CD14-positive monocyte (primary cell): ENCODE measurements at regions not wholly inside any gene's neighbourhood (a gene's known extent, or its start where the extent isn't known, plus 50 kb on each side); places are given as distances from the start of the nearest gene placed in this dataset.
"Not testable (repeated sequence)": the region's sequence is repeated elsewhere in the genome, so short reads cannot be mapped to it uniquely, and the experiment has no call there.

Experiments used
- DNase-seq, 3 donors: peaks; one replicate each; pipeline ENCODE4 v3.0.0-alpha.2; 2011 to 2022
- H2AFZ ChIP-seq: 2 replicates; pipeline ENCODE4 v1.6.0; 2012; ENCODE audit warnings: mild to moderate bottlenecking, low read depth, low read length, inconsistent platforms; ENCODE audit not compliant: insufficient read depth, poor library complexity, severe bottlenecking
- H3K27ac ChIP-seq, 2 donors: 1 replicate in 1 of 2; 2 replicates in 1 of 2; pipeline ENCODE4 v1.5.1; 2012 to 2013; ENCODE audit warnings: low read length in 2 of 2, control low read depth in 1 of 2, inconsistent platforms in 1 of 2, low read depth in 1 of 2, mild to moderate bottlenecking in 1 of 2
- H3K27me3 ChIP-seq, 2 donors: one replicate each; pipeline versions ENCODE4 v1.6.0 to v1.6.1; 2011 to 2013; ENCODE audit warnings: low read length in 2 of 2; ENCODE audit not compliant: control insufficient read depth in 2 of 2, insufficient read depth in 2 of 2
- H3K36me3 ChIP-seq, 2 donors: replicated peaks in 1 of 2; 1 replicate in 1 of 2; 2 replicates in 1 of 2; pipeline versions ENCODE4 v1.5.1 to v1.6.1; 2012 to 2013; ENCODE audit warnings: low read length in 2 of 2, control low read depth in 1 of 2, inconsistent platforms in 1 of 2, mild to moderate bottlenecking in 1 of 2; ENCODE audit not compliant: insufficient read depth in 2 of 2, control insufficient read depth in 1 of 2
- H3K4me1 ChIP-seq, 2 donors: 1 replicate in 1 of 2; 2 replicates in 1 of 2; pipeline versions ENCODE4 v1.5.1 to v1.6.1; 2012 to 2013; ENCODE audit warnings: low read length in 2 of 2, control low read depth in 1 of 2, inconsistent platforms in 1 of 2, mild to moderate bottlenecking in 1 of 2, moderate library complexity in 1 of 2; ENCODE audit not compliant: insufficient read depth in 2 of 2, control insufficient read depth in 1 of 2
- H3K4me2 ChIP-seq: replicated peaks from 2 replicates; pipeline ENCODE3; 2012; ENCODE audit warnings: low read length, moderate library complexity, mild to moderate bottlenecking; ENCODE audit not compliant: poor library complexity, severe bottlenecking; ENCODE audit errors: extremely low read depth
- H3K4me3 ChIP-seq, 3 experiments: fragments of 200-600 bp in 1 of 3; sonication (generic) in 1 of 3; replicated peaks in 1 of 3; 1 replicate in 2 of 3; 2 replicates in 1 of 3; pipeline ENCODE4 v1.5.1; 2011 to 2013; ENCODE audit warnings: low read length in 3 of 3, mild to moderate bottlenecking in 3 of 3, control low read depth in 2 of 3, low read depth in 2 of 3, inconsistent platforms in 1 of 3, moderate library complexity in 1 of 3
- H3K79me2 ChIP-seq: 2 replicates; pipeline ENCODE4 v1.6.0; 2012; ENCODE audit warnings: mild to moderate bottlenecking, control low read depth, inconsistent platforms, low read length, moderate library complexity; ENCODE audit not compliant: insufficient read depth
- H3K9ac ChIP-seq: 2 replicates; pipeline ENCODE4 v1.6.0; 2017; ENCODE audit warnings: low read length, mild to moderate bottlenecking; ENCODE audit not compliant: insufficient read depth, poor library complexity, severe bottlenecking
- H3K9me3 ChIP-seq, 2 donors: replicated peaks in 1 of 2; 1 replicate in 1 of 2; 2 replicates in 1 of 2; pipeline versions ENCODE4 v1.5.1 to v1.6.1; 2012 to 2013; ENCODE audit warnings: low read length in 2 of 2, control low read depth in 1 of 2; ENCODE audit not compliant: control insufficient read depth in 1 of 2, insufficient read depth in 1 of 2
- H4K20me1 ChIP-seq: 2 replicates; pipeline ENCODE4 v1.6.0; 2012; ENCODE audit warnings: mild to moderate bottlenecking, low read length, control low read depth, moderate library complexity; ENCODE audit not compliant: insufficient read depth
- H3K27ac Mint-ChIP-seq, 7 donors: one replicate each; pipeline ENCODE4 v1.8.0; 2020; ENCODE audit warnings: mild to moderate bottlenecking in 7 of 7, mixed read lengths in 7 of 7, moderate library complexity in 6 of 7, inconsistent platforms in 2 of 7
- H3K27me3 Mint-ChIP-seq, 3 donors: one replicate each; pipeline ENCODE4 v1.8.0; 2021 to 2022; ENCODE audit warnings: low read depth in 3 of 3, mild to moderate bottlenecking in 3 of 3, mixed read lengths in 3 of 3, moderate library complexity in 3 of 3, inconsistent platforms in 1 of 3
- H3K36me3 Mint-ChIP-seq, 2 donors: one replicate each; pipeline ENCODE4 v1.8.0; 2020; ENCODE audit warnings: mixed read lengths in 2 of 2, inconsistent platforms in 1 of 2, mild to moderate bottlenecking in 1 of 2
- H3K4me1 Mint-ChIP-seq: one replicate; pipeline ENCODE4 v1.8.0; 2020; ENCODE audit warnings: mild to moderate bottlenecking, mixed read lengths
- H3K4me3 Mint-ChIP-seq, 2 donors: one replicate each; pipeline ENCODE4 v1.8.0; 2020; ENCODE audit warnings: mild to moderate bottlenecking in 2 of 2, mixed read lengths in 2 of 2, moderate library complexity in 1 of 2
- H3K9me3 Mint-ChIP-seq, 7 donors: one replicate each; pipeline ENCODE4 v1.8.0; 2020 to 2022; ENCODE audit warnings: mixed read lengths in 7 of 7, mild to moderate bottlenecking in 6 of 7, moderate library complexity in 6 of 7, inconsistent platforms in 2 of 7
- WGBS: methylation state at CpG from one replicate; pipeline ENCODE4 v1.1.5; 2013; ENCODE audit warnings: missing lambda C conversion rate; ENCODE audit not compliant: insufficient coverage; 5-methylcytosine and 5-hydroxymethylcytosine counted together
- intact Hi-C, 2 donors: fragments of 100-400 bp; cut with micrococcal nuclease; formaldehyde crosslinking; loops; one replicate each; pipeline versions ENCODE4 v1.15.0 to v1.15.1; 2023
- TF ChIP-seq, protein P1 (sequence below): fragments of 200-600 bp; IDR thresholded peaks from one replicate; pipeline ENCODE4 v1.8.0; 2022; ENCODE audit warnings: antibody characterized with exemption, mild to moderate bottlenecking

DNA sequence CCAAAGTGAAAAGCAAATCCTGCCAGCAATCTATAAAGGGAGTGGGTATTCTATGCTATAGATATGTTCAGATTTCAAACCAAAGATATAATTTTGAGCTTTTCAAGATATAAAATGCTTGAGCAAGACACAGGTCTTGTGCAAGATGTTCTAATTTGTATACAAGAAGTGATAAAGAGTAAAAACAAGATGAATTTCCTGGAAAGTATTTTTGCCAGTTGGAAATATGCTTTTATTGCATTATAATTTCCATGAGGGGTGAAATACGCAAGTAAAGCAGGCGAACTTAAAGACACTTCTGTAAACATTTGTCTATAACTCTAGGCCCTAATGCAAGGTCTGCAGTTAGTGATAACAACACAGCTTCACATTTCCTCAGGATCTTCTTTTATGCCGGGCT lies 640.5 kb downstream of the TMEM182 start:
- Histone ChIP-seq H2AFZ (no peak overlapping the region), H3K4me1 (no peaks in the 10 kb centered on the region), H3K27me3 (no peaks in the 10 kb centered on the region), H4K20me1 (no peaks in the 10 kb centered on the region), H3K27ac (no peak overlapping the region), H3K79me2 (no peaks in the 10 kb centered on the region), H3K9me3 (no peaks in the 10 kb centered on the region), H3K9ac (no peak overlapping the region), H3K36me3 (no peaks in the 10 kb centered on the region), H3K4me2 (no peak overlapping the region), H3K4me3 (no peak overlapping the region)
- TF ChIP-seq, protein P1, sequence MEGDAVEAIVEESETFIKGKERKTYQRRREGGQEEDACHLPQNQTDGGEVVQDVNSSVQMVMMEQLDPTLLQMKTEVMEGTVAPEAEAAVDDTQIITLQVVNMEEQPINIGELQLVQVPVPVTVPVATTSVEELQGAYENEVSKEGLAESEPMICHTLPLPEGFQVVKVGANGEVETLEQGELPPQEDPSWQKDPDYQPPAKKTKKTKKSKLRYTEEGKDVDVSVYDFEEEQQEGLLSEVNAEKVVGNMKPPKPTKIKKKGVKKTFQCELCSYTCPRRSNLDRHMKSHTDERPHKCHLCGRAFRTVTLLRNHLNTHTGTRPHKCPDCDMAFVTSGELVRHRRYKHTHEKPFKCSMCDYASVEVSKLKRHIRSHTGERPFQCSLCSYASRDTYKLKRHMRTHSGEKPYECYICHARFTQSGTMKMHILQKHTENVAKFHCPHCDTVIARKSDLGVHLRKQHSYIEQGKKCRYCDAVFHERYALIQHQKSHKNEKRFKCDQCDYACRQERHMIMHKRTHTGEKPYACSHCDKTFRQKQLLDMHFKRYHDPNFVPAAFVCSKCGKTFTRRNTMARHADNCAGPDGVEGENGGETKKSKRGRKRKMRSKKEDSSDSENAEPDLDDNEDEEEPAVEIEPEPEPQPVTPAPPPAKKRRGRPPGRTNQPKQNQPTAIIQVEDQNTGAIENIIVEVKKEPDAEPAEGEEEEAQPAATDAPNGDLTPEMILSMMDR = no peak
- Mint-ChIP-seq H3K4me1 (no peaks in the 10 kb centered on the region), H3K27ac (no peak overlapping the region), H3K36me3 (no peaks in the 10 kb centered on the region), H3K9me3 (peaks cover 0 to 5% (median 1%) of the 10 kb centered on the region in 7 donors), H3K4me3 (no peak overlapping the region), H3K27me3 (no peaks in the 10 kb centered on the region)
- intact Hi-C loops = no loop called here
- no peak for DNase-seq
- WGBS = no CpG with 5 or more reads among the region's 3 CpGs

DNA sequence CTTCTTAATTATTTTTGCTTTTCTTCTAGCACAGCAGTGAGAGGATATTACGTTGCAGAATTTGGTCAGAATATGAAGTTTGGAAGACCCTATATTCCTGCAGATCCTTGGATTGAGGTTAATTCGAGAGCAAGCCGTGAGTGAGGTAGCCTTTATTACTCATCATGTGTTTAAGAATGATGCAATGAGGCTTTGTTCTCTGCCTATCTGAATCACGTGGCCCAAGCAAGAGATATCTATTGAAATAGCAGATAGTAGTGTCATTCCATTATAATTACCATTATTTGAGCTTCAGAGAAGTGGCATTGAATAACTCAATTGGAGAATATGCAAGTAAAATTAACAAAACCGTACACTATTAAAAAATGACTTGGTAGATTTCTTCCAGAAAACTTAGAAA lies 641.1 kb downstream of the TMEM182 start:
- Histone ChIP-seq H3K27me3 (no peaks in the 10 kb centered on the region), H3K79me2 (no peaks in the 10 kb centered on the region), H3K4me1 (no peaks in the 10 kb centered on the region), H3K27ac (no peak overlapping the region), H3K9me3 (no peaks in the 10 kb centered on the region), H3K4me3 (no peak overlapping the region), H3K9ac (no peak overlapping the region), H2AFZ (no peak overlapping the region), H4K20me1 (no peaks in the 10 kb centered on the region), H3K36me3 (no peaks in the 10 kb centered on the region), H3K4me2 (no peak overlapping the region)
- Mint-ChIP-seq H3K9me3 (peaks cover 0 to 5% (median 1%) of the 10 kb centered on the region in 7 donors), H3K27ac (no peak overlapping the region), H3K36me3 (no peaks in the 10 kb centered on the region), H3K4me3 (no peak overlapping the region), H3K27me3 (no peaks in the 10 kb centered on the region), H3K4me1 (no peaks in the 10 kb centered on the region)
- no peak for DNase-seq
- TF ChIP-seq, protein P1 = no peak
- WGBS = no CpG with 5 or more reads among the region's 5 CpGs
- intact Hi-C loops = no loop called here

DNA sequence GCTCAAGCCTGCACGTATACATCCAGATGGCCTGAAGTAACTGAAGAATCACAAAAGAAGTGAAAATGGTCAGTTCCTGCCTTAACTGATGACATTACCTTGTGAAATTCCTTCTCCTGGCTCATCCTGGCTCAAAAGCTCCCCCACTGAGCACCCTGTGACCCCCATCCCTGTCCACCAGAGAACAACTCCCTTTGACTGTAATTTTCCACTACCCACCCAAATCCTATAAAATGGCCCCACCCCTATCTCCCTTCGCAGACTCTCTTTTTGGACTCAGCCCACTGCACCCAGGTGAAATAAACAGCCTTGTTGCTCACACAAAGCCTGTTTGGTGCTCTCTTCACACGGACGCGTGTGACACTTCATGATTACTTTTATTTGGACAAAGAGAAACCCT lies 641.6 kb downstream of the TMEM182 start:
- H3K9me3 ChIP-seq, H3K4me3 ChIP-seq, H3K4me3 Mint-ChIP-seq, intact Hi-C loops, H3K9me3 Mint-ChIP-seq, H3K27me3 Mint-ChIP-seq, H3K27ac ChIP-seq, H3K27me3 ChIP-seq, H3K4me1 Mint-ChIP-seq, H4K20me1 ChIP-seq, H3K79me2 ChIP-seq, H3K4me2 ChIP-seq, H3K36me3 Mint-ChIP-seq, H3K9ac ChIP-seq, H3K36me3 ChIP-seq, H2AFZ ChIP-seq, DNase-seq, H3K27ac Mint-ChIP-seq, H3K4me1 ChIP-seq: not testable (repeated sequence)
- WGBS = 89% methylated on average over 2 of the region's 5 CpGs
